Bronchial epithelial cell (primary cell): ENCODE measurements at regions not wholly inside any gene's neighbourhood (a gene's known extent, or its start where the extent isn't known, plus 50 kb on each side); places are given as distances from the start of the nearest gene placed in this dataset.

Source experiments
- DNase-seq: peaks from one replicate; pipeline ENCODE4 v3.0.0-alpha.2; 2010; ENCODE audit warnings: low read depth
- FAIRE-seq: peaks from 2 replicates; lab custom pipeline; 2011; peaks lifted over from hg19 to GRCh38; lab: Jason Lieb, UNC
- H3K27me3 ChIP-seq: 2 replicates; pipeline ENCODE4 v1.5.1; 2011; ENCODE audit warnings: low read length; ENCODE audit not compliant: control insufficient read depth, insufficient read depth
- H3K36me3 ChIP-seq: 2 replicates; pipeline ENCODE4 v1.5.1; 2011; ENCODE audit warnings: low read length; ENCODE audit not compliant: control insufficient read depth, insufficient read depth
- H3K4me3 ChIP-seq: 2 replicates; pipeline ENCODE4 v1.5.1; 2011; ENCODE audit warnings: mild to moderate bottlenecking, low read depth, low read length, control low read depth
- TF ChIP-seq, protein P1 (sequence below): IDR thresholded peaks from 2 replicates; pipeline ENCODE4 v1.5.1; 2011; ENCODE audit warnings: mild to moderate bottlenecking, moderate library complexity, low read length, control low read depth, inconsistent platforms; ENCODE audit not compliant: insufficient read depth, severe bottlenecking

DNA sequence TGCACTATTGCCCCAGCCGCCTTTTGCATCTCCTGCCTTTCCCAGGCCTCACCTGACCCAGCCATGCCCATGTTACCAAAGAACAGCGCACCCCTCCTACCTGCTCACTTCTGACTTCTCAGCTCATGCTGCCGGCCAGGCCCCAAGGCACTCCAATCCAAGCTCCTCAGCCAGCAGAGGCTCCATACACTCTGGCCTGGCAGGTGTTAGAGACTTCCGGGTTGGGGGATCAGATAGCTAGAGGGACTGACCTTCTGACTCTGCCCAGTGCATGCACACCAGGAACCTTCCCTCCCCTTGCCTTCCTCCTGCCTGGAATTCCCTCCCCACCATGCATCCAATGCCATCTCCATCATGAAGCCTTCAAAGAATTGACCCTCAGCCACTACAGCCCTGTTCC is 56.2 kb upstream of the ZMIZ1 start:
- peaks cover 2% of the 10 kb centered on the region for H3K27me3 ChIP-seq
- no peak for FAIRE-seq
- H3K4me3 ChIP-seq, result no peak overlapping the region

DNA sequence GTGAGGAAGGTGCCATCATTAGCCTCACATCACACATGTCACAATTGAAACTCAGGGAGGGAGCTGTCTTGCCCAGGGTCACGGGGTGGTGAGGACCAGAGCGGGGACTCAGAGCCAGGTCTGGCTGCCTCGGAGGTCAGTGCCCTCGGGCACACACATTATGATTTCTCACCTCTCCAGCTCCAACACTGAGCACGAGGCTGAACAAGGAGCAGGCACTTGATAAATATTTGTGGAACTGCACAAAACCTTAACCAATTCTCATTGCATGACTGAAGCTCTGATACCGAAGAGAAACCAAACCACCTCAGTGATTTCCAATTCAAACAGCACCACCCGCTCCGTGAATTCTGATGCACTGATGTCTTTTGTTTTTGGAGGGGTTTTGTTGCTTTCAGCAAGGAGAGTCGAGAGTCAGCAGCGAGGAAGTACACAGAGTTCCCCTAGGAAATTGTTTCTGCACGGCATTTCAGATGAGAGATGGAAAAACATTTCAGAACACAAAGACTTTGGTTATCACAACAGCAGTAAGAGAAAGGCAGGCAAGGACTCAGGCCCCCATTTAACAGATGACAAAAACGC is 55.3 kb upstream of the ZMIZ1 start:
- peak; percentile 32 for FAIRE-seq
- peaks cover 2% of the 10 kb centered on the region for H3K27me3 ChIP-seq
- TF ChIP-seq, protein P1, sequence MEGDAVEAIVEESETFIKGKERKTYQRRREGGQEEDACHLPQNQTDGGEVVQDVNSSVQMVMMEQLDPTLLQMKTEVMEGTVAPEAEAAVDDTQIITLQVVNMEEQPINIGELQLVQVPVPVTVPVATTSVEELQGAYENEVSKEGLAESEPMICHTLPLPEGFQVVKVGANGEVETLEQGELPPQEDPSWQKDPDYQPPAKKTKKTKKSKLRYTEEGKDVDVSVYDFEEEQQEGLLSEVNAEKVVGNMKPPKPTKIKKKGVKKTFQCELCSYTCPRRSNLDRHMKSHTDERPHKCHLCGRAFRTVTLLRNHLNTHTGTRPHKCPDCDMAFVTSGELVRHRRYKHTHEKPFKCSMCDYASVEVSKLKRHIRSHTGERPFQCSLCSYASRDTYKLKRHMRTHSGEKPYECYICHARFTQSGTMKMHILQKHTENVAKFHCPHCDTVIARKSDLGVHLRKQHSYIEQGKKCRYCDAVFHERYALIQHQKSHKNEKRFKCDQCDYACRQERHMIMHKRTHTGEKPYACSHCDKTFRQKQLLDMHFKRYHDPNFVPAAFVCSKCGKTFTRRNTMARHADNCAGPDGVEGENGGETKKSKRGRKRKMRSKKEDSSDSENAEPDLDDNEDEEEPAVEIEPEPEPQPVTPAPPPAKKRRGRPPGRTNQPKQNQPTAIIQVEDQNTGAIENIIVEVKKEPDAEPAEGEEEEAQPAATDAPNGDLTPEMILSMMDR, result no peak
- no peaks in the 10 kb centered on the region for H3K36me3 ChIP-seq
- H3K4me3 ChIP-seq, result no peak overlapping the region
- DNase-seq, result no peak

More for the DNA sequence above, 56.2 kb upstream of the ZMIZ1 start:
- H3K36me3 ChIP-seq, result no peaks in the 10 kb centered on the region
- no peak for DNase-seq
- TF ChIP-seq, protein P1, result no peak

DNA sequence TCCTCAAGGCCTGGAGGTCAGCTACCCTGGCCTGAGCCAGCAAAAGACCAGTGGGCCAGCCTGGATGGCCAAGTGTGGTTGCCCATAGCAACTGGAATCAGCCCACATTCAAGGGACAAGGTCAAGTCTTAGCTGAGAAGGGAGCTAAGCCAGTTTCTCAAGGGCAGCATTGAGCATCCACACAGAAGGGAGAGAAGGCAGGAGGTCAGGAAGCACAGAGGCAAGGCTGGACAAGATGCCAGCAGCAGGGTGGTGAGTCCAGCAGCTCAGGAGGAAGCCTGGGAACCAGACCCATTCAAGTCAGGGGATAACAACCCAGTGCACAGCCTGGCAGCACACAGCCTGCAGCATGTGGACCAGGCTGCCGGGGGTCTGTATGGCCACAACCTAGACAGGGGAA is 54.0 kb upstream of the ZMIZ1 start:
- FAIRE-seq (no peak), DNase-seq (no peak)
- TF ChIP-seq, protein P1, result no peak
- no peaks in the 10 kb centered on the region for H3K36me3 ChIP-seq
- peaks cover 2% of the 10 kb centered on the region for H3K27me3 ChIP-seq
- no peak overlapping the region for H3K4me3 ChIP-seq

DNA sequence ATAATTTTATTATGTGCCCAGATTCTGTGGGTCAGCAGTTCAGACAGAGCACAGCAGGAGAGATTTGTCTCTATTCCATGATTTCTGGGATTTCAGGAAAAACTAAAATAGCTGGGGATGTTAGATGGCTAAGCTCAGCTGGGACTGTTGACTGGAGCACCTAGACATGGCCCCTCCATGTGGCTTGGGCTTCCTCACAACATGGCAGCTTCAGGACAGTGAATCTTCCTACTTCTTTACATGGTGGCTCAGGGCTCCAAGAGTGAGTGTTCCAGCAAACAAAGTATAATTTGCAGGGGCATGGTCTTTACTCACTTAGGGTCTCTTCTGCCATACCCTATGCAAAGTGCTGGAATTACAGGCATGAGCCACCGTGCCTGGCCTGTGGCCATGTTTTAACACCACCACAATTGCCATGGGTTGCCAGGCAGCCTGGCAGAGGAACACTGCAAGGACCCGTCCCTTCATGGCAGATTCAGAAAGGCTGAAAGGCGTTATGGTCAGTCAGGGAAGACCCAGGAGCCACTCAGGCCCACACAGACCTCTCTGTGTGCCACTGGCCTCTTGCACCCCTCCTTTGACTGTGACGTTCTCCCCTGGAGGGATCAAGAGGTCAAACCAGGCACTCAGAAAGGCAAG is 50.8 kb upstream of the ZMIZ1 start:
- no peaks in the 10 kb centered on the region for H3K27me3 ChIP-seq
- no peak for DNase-seq
- H3K4me3 ChIP-seq, result no peak overlapping the region
- no peaks in the 10 kb centered on the region for H3K36me3 ChIP-seq
- FAIRE-seq, result no peak
- TF ChIP-seq, protein P1, result no peak

DNA sequence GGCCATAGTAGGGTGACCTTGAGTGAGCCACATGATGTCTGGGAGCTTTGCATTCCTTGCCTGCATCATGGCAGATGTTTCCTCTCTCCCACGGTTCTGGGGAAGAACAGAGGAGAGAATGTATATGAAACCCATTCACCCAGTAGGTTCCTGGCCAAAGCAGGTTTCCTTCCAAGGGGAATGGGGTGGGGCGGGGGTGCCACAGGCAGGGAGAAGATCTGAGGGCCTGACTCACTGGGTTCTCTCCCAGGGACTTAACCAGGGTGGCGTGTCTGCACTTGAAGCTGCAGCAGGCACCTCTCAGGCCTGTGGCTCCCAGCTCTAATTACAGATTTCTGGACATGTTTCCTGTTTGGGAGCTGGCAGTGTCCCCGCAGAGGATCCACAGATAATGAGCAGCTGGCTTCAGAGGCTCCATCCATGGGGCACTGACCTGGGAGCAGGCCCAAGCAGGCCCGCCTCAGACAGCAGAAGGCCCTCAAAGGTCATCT is 50.2 kb upstream of the ZMIZ1 start:
- DNase-seq, result peak; percentile 93
- Histone ChIP-seq H3K27me3 (no peaks in the 10 kb centered on the region), H3K36me3 (no peaks in the 10 kb centered on the region), H3K4me3 (no peak overlapping the region)
- TF ChIP-seq, protein P1, result no peak
- FAIRE-seq, result peak; percentile 89
